Type B pancreatic cell (in vitro differentiated cells): ENCODE measurements at regions not wholly inside any gene's neighbourhood (a gene's known extent, or its start where the extent isn't known, plus 50 kb on each side); places are given as distances from the start of the nearest gene placed in this dataset.

Experiments used
- DNase-seq: peaks from one replicate; pipeline ENCODE4 v3.0.0; 2021; ENCODE audit warnings: mixed read lengths; ENCODE audit not compliant: unreplicated experiment; ENCODE audit errors: extremely low spot score
- H3K27ac Mint-ChIP-seq: 2 replicates; pipeline ENCODE4 v1.8.0; 2021; ENCODE audit warnings: mild to moderate bottlenecking, mixed read lengths
- H3K27me3 Mint-ChIP-seq: 2 replicates; pipeline ENCODE4 v1.8.0; 2021; ENCODE audit warnings: mixed read lengths
- H3K36me3 Mint-ChIP-seq: 2 replicates; pipeline ENCODE4 v1.8.0; 2021; ENCODE audit warnings: mixed read lengths
- H3K4me1 Mint-ChIP-seq: one replicate; pipeline ENCODE4 v1.8.0; 2021; ENCODE audit warnings: mixed read lengths; ENCODE audit not compliant: unreplicated experiment
- H3K4me3 Mint-ChIP-seq: 2 replicates; pipeline ENCODE4 v1.8.0; 2021; ENCODE audit warnings: mild to moderate bottlenecking, mixed read lengths
- H3K9me3 Mint-ChIP-seq: 2 replicates; pipeline ENCODE4 v1.8.0; 2021; ENCODE audit warnings: mixed read lengths
- CTCF ChIP-seq: fragments of 200-600 bp; sonication (generic); conservative IDR thresholded peaks from 2 replicates; pipeline ENCODE4 v1.5.0; 2021; ENCODE audit warnings: antibody characterized with exemption, mild to moderate bottlenecking

- no peaks in the 10 kb centered on the region for H3K4me1 Mint-ChIP-seq
- no peak overlapping the region for H3K27ac Mint-ChIP-seq
- no peak overlapping the region for H3K4me3 Mint-ChIP-seq
- TF ChIP-seq CTCF, result no peak
- no peaks in the 10 kb centered on the region for H3K36me3 Mint-ChIP-seq
- DNase-seq, result peak; percentile 29
- no peaks in the 10 kb centered on the region for H3K9me3 Mint-ChIP-seq
- H3K27me3 Mint-ChIP-seq, result peaks cover 14% of the 10 kb centered on the region
These were observed 590.0 kb downstream of the BRD1 start for GRCh38 chr22:49237703-49238102.

DNA sequence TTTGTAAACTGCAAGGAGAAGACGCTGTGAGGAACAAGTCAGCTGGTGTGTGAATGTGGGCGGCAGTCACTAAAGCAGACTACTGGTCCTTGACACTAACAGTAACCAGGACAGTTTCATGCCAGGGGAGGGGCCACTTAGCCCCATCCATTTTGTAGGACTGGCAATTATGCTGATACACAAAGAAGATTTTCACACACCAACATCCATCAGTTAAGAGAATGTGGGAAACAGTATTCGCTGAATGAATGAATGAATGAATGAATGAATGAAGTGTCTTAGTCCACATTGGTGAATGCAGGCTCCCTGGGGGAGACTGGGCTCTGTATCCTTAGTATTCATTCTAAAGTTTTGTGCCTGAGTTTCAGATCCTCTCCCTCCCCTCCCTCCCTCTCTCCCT lies 590.4 kb downstream of the BRD1 start:
- DNase-seq, result no peak
- Mint-ChIP-seq H3K4me3 (no peak overlapping the region), H3K36me3 (no peaks in the 10 kb centered on the region), H3K9me3 (no peaks in the 10 kb centered on the region), H3K27me3 (peaks cover 14% of the 10 kb centered on the region), H3K4me1 (no peaks in the 10 kb centered on the region), H3K27ac (no peak overlapping the region)
- no peak for TF ChIP-seq CTCF

GRCh38 chr22:49236541-49237075 lies 591.1 kb downstream of the BRD1 start:
- Mint-ChIP-seq H3K27me3 (peaks cover 14% of the 10 kb centered on the region), H3K36me3 (no peaks in the 10 kb centered on the region), H3K27ac (no peak overlapping the region), H3K9me3 (no peaks in the 10 kb centered on the region), H3K4me1 (no peaks in the 10 kb centered on the region), H3K4me3 (no peak overlapping the region)
- peak; percentile 47 for DNase-seq
- TF ChIP-seq CTCF, result no peak

- peak; percentile 56 for DNase-seq
- no peaks in the 10 kb centered on the region for H3K36me3 Mint-ChIP-seq
- TF ChIP-seq CTCF, result no peak
- no peak overlapping the region for H3K4me3 Mint-ChIP-seq
- no peaks in the 10 kb centered on the region for H3K9me3 Mint-ChIP-seq
- no peak overlapping the region for H3K27ac Mint-ChIP-seq
- no peaks in the 10 kb centered on the region for H3K4me1 Mint-ChIP-seq
- peaks cover 12% of the 10 kb centered on the region for H3K27me3 Mint-ChIP-seq
These were observed 592.0 kb downstream of the BRD1 start for GRCh38 chr22:49235463-49236300.

GRCh38 chr22:49234459-49234858 lies 593.2 kb downstream of the BRD1 start:
- Mint-ChIP-seq H3K4me3 (no peak overlapping the region), H3K9me3 (no peaks in the 10 kb centered on the region), H3K27ac (no peak overlapping the region), H3K4me1 (no peaks in the 10 kb centered on the region), H3K36me3 (no peaks in the 10 kb centered on the region), H3K27me3 (peaks cover 12% of the 10 kb centered on the region)
- DNase-seq, result peak; percentile 36
- TF ChIP-seq CTCF, result no peak
